H9 (cell line): ENCODE measurements at regions not wholly inside any gene's neighbourhood (a gene's known extent, or its start where the extent isn't known, plus 50 kb on each side); places are given as distances from the start of the nearest gene placed in this dataset.

Experiments
- DNase-seq: peaks from one replicate; pipeline ENCODE4 v3.0.0-alpha.2; 2017
- H2AFZ ChIP-seq: one replicate; pipeline ENCODE4 v1.6.1; 2013; ENCODE audit warnings: mild to moderate bottlenecking, low read length, control low read depth, moderate library complexity
- H2AK5ac ChIP-seq: 2 replicates; pipeline ENCODE4 v1.6.1; 2013; ENCODE audit warnings: low read length, control low read depth, mixed read lengths; ENCODE audit not compliant: insufficient read length
- H2BK120ac ChIP-seq: one replicate; pipeline ENCODE4 v1.6.1; 2013; ENCODE audit warnings: low read depth, mild to moderate bottlenecking, low read length, control low read depth, inconsistent platforms; ENCODE audit not compliant: poor library complexity, severe bottlenecking
- H2BK12ac ChIP-seq: 2 replicates; pipeline ENCODE4 v1.6.1; 2013; ENCODE audit warnings: low read length, control low read depth, mixed read lengths, low read depth; ENCODE audit not compliant: insufficient read length
- H2BK15ac ChIP-seq: 2 replicates; pipeline ENCODE4 v1.6.1; 2013; ENCODE audit warnings: low read depth, low read length, control low read depth
- H2BK20ac ChIP-seq: one replicate; pipeline ENCODE4 v1.6.1; 2013; ENCODE audit warnings: low read depth, mild to moderate bottlenecking, low read length, control low read depth, inconsistent platforms; ENCODE audit not compliant: poor library complexity, severe bottlenecking
- H2BK5ac ChIP-seq: 2 replicates; pipeline ENCODE4 v1.6.1; 2013; ENCODE audit warnings: low read length, control low read depth, mixed read lengths; ENCODE audit not compliant: insufficient read length
- H3K14ac ChIP-seq: 2 replicates; pipeline ENCODE4 v1.6.1; 2013; ENCODE audit warnings: low read length, control low read depth; ENCODE audit not compliant: insufficient read depth
- H3K18ac ChIP-seq: 2 replicates; pipeline ENCODE4 v1.6.1; 2013; ENCODE audit warnings: low read depth, mild to moderate bottlenecking, mixed read lengths, low read length, control low read depth; ENCODE audit not compliant: insufficient read length
- H3K23ac ChIP-seq: 2 replicates; pipeline ENCODE4 v1.6.1; 2013; ENCODE audit warnings: low read length, control low read depth, mixed read lengths, low read depth; ENCODE audit not compliant: insufficient read length
- H3K23me2 ChIP-seq: 2 replicates; pipeline ENCODE4 v1.6.1; 2013; ENCODE audit warnings: low read depth, mild to moderate bottlenecking, mixed read lengths, low read length, control low read depth; ENCODE audit not compliant: insufficient read length, poor library complexity, severe bottlenecking
- H3K27ac ChIP-seq: 2 replicates; pipeline ENCODE4 v1.5.1; 2013; ENCODE audit warnings: low read length, control low read depth, mixed read lengths, low read depth; ENCODE audit not compliant: insufficient read length
- H3K27me3 ChIP-seq: 2 replicates; pipeline ENCODE4 v1.6.1; 2013; ENCODE audit warnings: low read length, control low read depth, inconsistent platforms; ENCODE audit not compliant: insufficient read depth
- H3K4ac ChIP-seq: 2 replicates; pipeline ENCODE4 v1.6.1; 2013; ENCODE audit warnings: low read depth, mild to moderate bottlenecking, control low read depth, inconsistent platforms, low read length, moderate library complexity
- H3K4me1 ChIP-seq: 2 replicates; pipeline ENCODE4 v1.6.1; 2013; ENCODE audit warnings: low read length, control low read depth, inconsistent platforms; ENCODE audit not compliant: insufficient read depth
- H3K4me2 ChIP-seq: 2 replicates; pipeline ENCODE4 v1.6.1; 2013; ENCODE audit warnings: low read length, control low read depth, mixed read lengths; ENCODE audit not compliant: insufficient read length, insufficient read depth
- H3K56ac ChIP-seq: 2 replicates; pipeline ENCODE4 v1.6.1; 2013; ENCODE audit warnings: low read depth, mild to moderate bottlenecking, mixed read lengths, low read length, control low read depth; ENCODE audit not compliant: insufficient read length
- H3K79me1 ChIP-seq: 2 replicates; pipeline ENCODE4 v1.6.1; 2013; ENCODE audit warnings: low read depth, mild to moderate bottlenecking, moderate library complexity, low read length, control low read depth, inconsistent platforms; ENCODE audit not compliant: insufficient read depth, poor library complexity, severe bottlenecking
- H3K79me2 ChIP-seq: 2 replicates; pipeline ENCODE4 v1.6.1; 2013; ENCODE audit warnings: low read length, control low read depth, inconsistent platforms; ENCODE audit not compliant: insufficient read depth
- H3K9ac ChIP-seq: 2 replicates; pipeline ENCODE4 v1.6.1; 2013; ENCODE audit warnings: low read length, control low read depth, mixed read lengths; ENCODE audit not compliant: insufficient read length; ENCODE audit errors: extremely low read depth
- H3K9me3 ChIP-seq: one replicate; pipeline ENCODE4 v1.6.1; 2013; ENCODE audit warnings: low read depth, low read length, inconsistent platforms; ENCODE audit not compliant: control insufficient read depth
- H3T11ph ChIP-seq: one replicate; pipeline ENCODE4 v1.6.1; 2013; ENCODE audit warnings: mild to moderate bottlenecking, low read length, control low read depth, inconsistent platforms
- H4K20me1 ChIP-seq: one replicate; pipeline ENCODE4 v1.6.1; 2013; ENCODE audit not compliant: control insufficient read depth, insufficient read length, insufficient read depth
- H4K5ac ChIP-seq: 2 replicates; pipeline ENCODE4 v1.6.1; 2013; ENCODE audit warnings: low read depth, mild to moderate bottlenecking, mixed read lengths, low read length, control low read depth; ENCODE audit not compliant: insufficient read length
- H4K8ac ChIP-seq: replicated peaks from 2 replicates; pipeline ENCODE4 v1.6.1; 2013; ENCODE audit warnings: low read length, control low read depth, mixed read lengths, low read depth; ENCODE audit not compliant: insufficient read length
- H4K91ac ChIP-seq: 2 replicates; pipeline ENCODE4 v1.6.1; 2013; ENCODE audit warnings: low read depth, mild to moderate bottlenecking, moderate library complexity, mixed read lengths, low read length, control low read depth; ENCODE audit not compliant: insufficient read length
- H3K27ac Mint-ChIP-seq, 3 experiments: 2 replicates in 2 of 3; 3 replicates in 1 of 3; pipeline ENCODE4 v1.8.0; 2020 to 2021; ENCODE audit warnings: mixed read lengths in 3 of 3, mild to moderate bottlenecking in 1 of 3, moderate library complexity in 1 of 3
- H3K27me3 Mint-ChIP-seq: 2 replicates; pipeline ENCODE4 v1.8.0; 2021; ENCODE audit warnings: low read depth, mild to moderate bottlenecking, moderate library complexity, mixed read lengths
- H3K36me3 Mint-ChIP-seq, 3 experiments: 2 replicates in 2 of 3; 3 replicates in 1 of 3; pipeline ENCODE4 v1.8.0; 2020 to 2021; ENCODE audit warnings: low read depth in 3 of 3, mixed read lengths in 3 of 3; ENCODE audit not compliant: insufficient read depth in 1 of 3
- H3K4me1 Mint-ChIP-seq, 2 experiments: 2 replicates each; pipeline ENCODE4 v1.8.0; 2020; ENCODE audit warnings: mixed read lengths in 2 of 2
- H3K4me3 Mint-ChIP-seq, 2 experiments: 2 replicates in 1 of 2; 3 replicates in 1 of 2; pipeline ENCODE4 v1.8.0; 2020 to 2021; ENCODE audit warnings: mild to moderate bottlenecking in 2 of 2, mixed read lengths in 2 of 2, moderate library complexity in 1 of 2
- H3K9me3 Mint-ChIP-seq, 2 experiments: 2 replicates in 1 of 2; 3 replicates in 1 of 2; pipeline ENCODE4 v1.8.0; 2020; ENCODE audit warnings: mild to moderate bottlenecking in 2 of 2, mixed read lengths in 2 of 2, moderate library complexity in 1 of 2
- WGBS: extraction: QIAGEN DNeasy Blood & Tissue Kit; methylation state at CpG from one replicate; pipeline ENCODE4 v1.1.7; 2013; ENCODE audit warnings: missing lambda C conversion rate, low lambda C conversion rate, mixed read lengths; ENCODE audit not compliant: insufficient read length; ENCODE audit errors: extremely low coverage; 5-methylcytosine and 5-hydroxymethylcytosine counted together
- TF ChIP-seq, protein P1 (sequence below): fragments of 200-600 bp; sonication (generic); conservative IDR thresholded peaks from 3 replicates; pipeline ENCODE4 v1.8.0; 2021; ENCODE audit warnings: antibody characterized with exemption, mild to moderate bottlenecking

DNA sequence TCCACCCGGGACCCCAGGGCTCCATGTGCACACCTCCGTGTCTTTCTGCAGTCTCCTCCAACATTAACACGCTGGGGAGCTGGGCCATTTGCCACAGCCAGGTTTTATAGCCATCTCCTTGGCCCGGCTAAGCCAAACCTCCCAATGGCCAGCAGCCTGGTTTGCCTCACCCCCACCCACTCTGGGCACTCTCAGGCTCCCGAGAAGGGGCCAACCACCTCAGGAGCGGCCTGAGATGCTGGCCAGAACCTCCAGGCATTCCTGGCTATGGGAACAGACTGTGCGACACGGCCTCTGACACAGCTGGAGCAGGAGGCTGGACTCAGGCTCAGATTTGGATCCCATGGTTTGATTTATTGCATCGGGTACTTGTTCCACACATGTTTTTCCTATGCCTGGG is 289.7 kb downstream of the RPLP1 start:
- Histone ChIP-seq H3T11ph (no peak overlapping the region), H3K14ac (no peak overlapping the region), H2BK15ac (no peak overlapping the region), H4K5ac (no peak overlapping the region), H4K91ac (no peak overlapping the region), H3K4me1 (no peaks in the 10 kb centered on the region), H3K79me2 (no peaks in the 10 kb centered on the region), H2BK120ac (no peak overlapping the region), H4K8ac (no peak overlapping the region), H3K4me2 (no peak overlapping the region), H2BK20ac (no peak overlapping the region), H3K9me3 (peaks cover 6% of the 10 kb centered on the region), H3K56ac (no peak overlapping the region), H4K20me1 (no peaks in the 10 kb centered on the region), H2BK12ac (no peak overlapping the region), H2BK5ac (no peak overlapping the region), H3K23ac (no peak overlapping the region), H3K27me3 (no peaks in the 10 kb centered on the region), H3K23me2 (no peaks in the 10 kb centered on the region), H3K18ac (no peak overlapping the region), H3K27ac (no peak overlapping the region), H3K79me1 (no peaks in the 10 kb centered on the region), H2AK5ac (no peak overlapping the region), H3K9ac (no peak overlapping the region), H2AFZ (no peak overlapping the region), H3K4ac (no peak overlapping the region)
- H3K4me3 Mint-ChIP-seq, result no peak overlapping the region
- peaks cover 0 to 6% (median 0%) of the 10 kb centered on the region in 3 experiments; a peak in 2 of 7 replicates for H3K36me3 Mint-ChIP-seq
- peaks cover 6 to 15% of the 10 kb centered on the region in 2 experiments; a peak in 2 of 5 replicates for H3K9me3 Mint-ChIP-seq
- no peaks in the 10 kb centered on the region for H3K4me1 Mint-ChIP-seq
- H3K27ac Mint-ChIP-seq, result no peak overlapping the region; a peak in 1 of 7 replicates
- no peaks in the 10 kb centered on the region; the same call in none of the 2 replicates for H3K27me3 Mint-ChIP-seq
- DNase-seq, result no peak
- WGBS, result no CpG with 5 or more reads among the region's 9 CpGs
- TF ChIP-seq, protein P1, sequence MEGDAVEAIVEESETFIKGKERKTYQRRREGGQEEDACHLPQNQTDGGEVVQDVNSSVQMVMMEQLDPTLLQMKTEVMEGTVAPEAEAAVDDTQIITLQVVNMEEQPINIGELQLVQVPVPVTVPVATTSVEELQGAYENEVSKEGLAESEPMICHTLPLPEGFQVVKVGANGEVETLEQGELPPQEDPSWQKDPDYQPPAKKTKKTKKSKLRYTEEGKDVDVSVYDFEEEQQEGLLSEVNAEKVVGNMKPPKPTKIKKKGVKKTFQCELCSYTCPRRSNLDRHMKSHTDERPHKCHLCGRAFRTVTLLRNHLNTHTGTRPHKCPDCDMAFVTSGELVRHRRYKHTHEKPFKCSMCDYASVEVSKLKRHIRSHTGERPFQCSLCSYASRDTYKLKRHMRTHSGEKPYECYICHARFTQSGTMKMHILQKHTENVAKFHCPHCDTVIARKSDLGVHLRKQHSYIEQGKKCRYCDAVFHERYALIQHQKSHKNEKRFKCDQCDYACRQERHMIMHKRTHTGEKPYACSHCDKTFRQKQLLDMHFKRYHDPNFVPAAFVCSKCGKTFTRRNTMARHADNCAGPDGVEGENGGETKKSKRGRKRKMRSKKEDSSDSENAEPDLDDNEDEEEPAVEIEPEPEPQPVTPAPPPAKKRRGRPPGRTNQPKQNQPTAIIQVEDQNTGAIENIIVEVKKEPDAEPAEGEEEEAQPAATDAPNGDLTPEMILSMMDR, result no peak
